Globus pallidus (tissue), 1 donor: ENCODE measurements at regions not wholly inside any gene's neighbourhood (a gene's known extent, or its start where the extent isn't known, plus 50 kb on each side); places are given as distances from the start of the nearest gene placed in this dataset.
"Not testable (repeated sequence)": the region's sequence is repeated elsewhere in the genome, so short reads cannot be mapped to it uniquely, and the experiment has no call there.

Source experiments
- DNase-seq: peaks from one replicate; pipeline ENCODE4 v3.0.0-alpha.2; 2015; ENCODE audit warnings: low spot score

GRCh38 chr3:82618594-82618993 lies 857.1 kb upstream of the GBE1 start:
- DNase-seq: no peak

- DNase-seq: no peak
These were observed 848.8 kb upstream of the GBE1 start for GRCh38 chr3:82610236-82610635.

- DNase-seq: no peak
These were observed 845.9 kb upstream of the GBE1 start for GRCh38 chr3:82607391-82607790.

- DNase-seq: no peak
These were observed 835.4 kb upstream of the GBE1 start for GRCh38 chr3:82596805-82597204.

- no peak for DNase-seq
These were observed 834.1 kb upstream of the GBE1 start for GRCh38 chr3:82595530-82595929.

GRCh38 chr3:82587174-82587573 lies 825.7 kb upstream of the GBE1 start:
- no peak for DNase-seq

GRCh38 chr3:82586414-82586813 lies 825.0 kb upstream of the GBE1 start:
- no peak for DNase-seq

- not testable (repeated sequence) for DNase-seq
These were observed 824.6 kb upstream of the GBE1 start for GRCh38 chr3:82586002-82586401.

GRCh38 chr3:82585591-82585990 lies 824.1 kb upstream of the GBE1 start:
- DNase-seq: not testable (repeated sequence)

- not testable (repeated sequence) for DNase-seq
These were observed 823.4 kb upstream of the GBE1 start for GRCh38 chr3:82584861-82585260.

GRCh38 chr3:82584415-82584814 lies 823.0 kb upstream of the GBE1 start:
- DNase-seq: not testable (repeated sequence)

GRCh38 chr3:82581350-82581749 lies 819.9 kb upstream of the GBE1 start:
- no peak for DNase-seq

GRCh38 chr3:82572721-82573120 lies 811.3 kb upstream of the GBE1 start:
- DNase-seq: no peak

GRCh38 chr3:82568776-82569338 lies 807.4 kb upstream of the GBE1 start:
- no peak for DNase-seq

- DNase-seq: no peak
These were observed 805.7 kb upstream of the GBE1 start for GRCh38 chr3:82567029-82567600.

GRCh38 chr3:82562896-82563295 lies 801.5 kb upstream of the GBE1 start:
- no peak for DNase-seq

GRCh38 chr3:82561784-82562183 lies 800.3 kb upstream of the GBE1 start:
- no peak for DNase-seq

GRCh38 chr3:82558081-82558480 lies 796.6 kb upstream of the GBE1 start:
- no peak for DNase-seq

GRCh38 chr3:82556113-82556512 lies 794.7 kb upstream of the GBE1 start:
- DNase-seq: no peak

GRCh38 chr3:82542556-82542955 lies 781.1 kb upstream of the GBE1 start:
- DNase-seq: not testable (repeated sequence)

GRCh38 chr3:82521657-82522056 lies 760.2 kb upstream of the GBE1 start:
- no peak for DNase-seq

GRCh38 chr3:82520846-82521245 lies 759.4 kb upstream of the GBE1 start:
- DNase-seq: no peak

- no peak for DNase-seq
These were observed 748.6 kb upstream of the GBE1 start for GRCh38 chr3:82509951-82510603.
